GM21723 (cell line): ENCODE measurements at regions not wholly inside any gene's neighbourhood (a gene's known extent, or its start where the extent isn't known, plus 50 kb on each side); places are given as distances from the start of the nearest gene placed in this dataset.
"Not testable (repeated sequence)": the region's sequence is repeated elsewhere in the genome, so short reads cannot be mapped to it uniquely, and the experiment has no call there.

ENCODE experiments used
- ATAC-seq: cut with Tn5 transposase; IDR thresholded peaks from one replicate; pipeline ENCODE4 v1.9.1; 2021; ENCODE audit warnings: mild to moderate bottlenecking, moderate library complexity; ENCODE audit not compliant: unreplicated experiment

GRCh38 chr11:130526846-130527245 lies 78.4 kb downstream of the ADAMTS15 start:
- no peak for ATAC-seq

- no peak for ATAC-seq
Observed at GRCh38 chr11:130527636-130528297, 79.3 kb downstream of the ADAMTS15 start.

DNA sequence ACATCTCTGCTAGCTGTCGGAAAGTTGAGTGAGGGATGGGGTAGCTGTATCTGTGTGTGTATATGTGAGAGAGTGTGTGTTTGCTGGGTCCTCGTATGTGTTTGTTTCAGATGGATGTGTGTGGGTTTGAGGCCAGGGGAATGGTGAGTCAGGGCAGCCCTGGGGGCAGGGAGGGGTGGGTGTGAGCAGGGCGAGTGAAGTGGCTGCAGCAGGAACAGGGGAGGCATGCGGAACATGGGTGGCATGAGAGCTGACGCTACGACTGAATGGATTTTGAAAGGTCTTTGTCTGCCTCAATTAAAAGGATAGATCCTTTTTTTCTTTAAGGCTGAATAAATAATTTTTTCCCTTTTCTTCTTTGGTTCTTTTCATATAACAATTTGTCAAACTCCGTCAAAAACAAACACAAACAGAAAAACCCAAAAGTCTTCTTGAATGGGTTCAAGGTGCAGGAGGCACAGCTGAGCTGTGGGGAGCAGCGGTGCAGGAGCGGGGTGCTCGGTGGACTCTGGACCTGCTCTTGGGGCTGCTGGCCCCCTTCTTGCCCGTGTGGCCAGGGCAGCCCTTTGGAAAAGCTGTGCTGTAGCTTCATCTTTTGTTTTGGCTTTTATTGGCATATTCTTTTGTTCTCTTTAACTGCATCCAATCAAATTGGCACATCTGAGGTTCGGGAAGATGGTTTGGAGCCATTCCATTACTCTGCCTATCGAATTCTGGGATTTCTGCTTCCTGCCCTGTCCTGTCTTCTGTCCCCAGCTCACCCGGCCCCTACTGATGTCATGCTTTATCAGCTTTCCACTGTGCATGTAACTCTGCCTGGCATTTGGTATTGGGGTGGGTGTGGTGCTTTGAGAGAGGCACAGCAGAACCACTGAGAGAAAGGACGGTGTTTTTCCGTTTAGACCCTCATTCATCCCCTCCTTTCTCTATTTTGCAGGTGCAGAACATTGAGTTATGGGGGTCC lies 80.1 kb downstream of the ADAMTS15 start:
- ATAC-seq = no peak

GRCh38 chr11:130529366-130529765 lies 80.9 kb downstream of the ADAMTS15 start:
- no peak for ATAC-seq

DNA sequence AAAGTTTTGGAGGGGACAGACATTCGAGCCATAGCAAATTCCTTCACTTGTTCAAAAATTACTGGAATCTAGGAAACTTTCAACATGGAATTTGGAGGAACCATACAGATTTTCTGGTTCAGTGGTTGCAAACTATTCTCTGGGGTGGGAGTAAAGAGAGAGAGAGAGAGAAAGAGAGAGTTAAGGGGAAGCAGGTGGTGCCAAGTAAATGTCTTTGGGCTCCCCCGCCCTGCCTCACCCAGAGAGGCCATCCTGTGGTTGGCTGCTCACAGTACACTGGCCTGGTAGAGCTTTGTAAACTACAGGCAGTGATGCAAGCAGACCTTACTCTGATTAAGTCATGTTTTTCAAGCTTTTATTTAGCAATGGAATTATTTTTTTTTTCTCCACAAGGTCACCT lies 82.6 kb downstream of the ADAMTS15 start:
- ATAC-seq = no peak

- ATAC-seq = no peak
Observed at GRCh38 chr11:130533113-130533798, 84.8 kb downstream of the ADAMTS15 start.

GRCh38 chr11:130533871-130534270 lies 85.4 kb downstream of the ADAMTS15 start:
- ATAC-seq = no peak

GRCh38 chr11:130534551-130534950 lies 86.1 kb downstream of the ADAMTS15 start:
- no peak for ATAC-seq

GRCh38 chr11:130535520-130535919 lies 87.1 kb downstream of the ADAMTS15 start:
- no peak for ATAC-seq

DNA sequence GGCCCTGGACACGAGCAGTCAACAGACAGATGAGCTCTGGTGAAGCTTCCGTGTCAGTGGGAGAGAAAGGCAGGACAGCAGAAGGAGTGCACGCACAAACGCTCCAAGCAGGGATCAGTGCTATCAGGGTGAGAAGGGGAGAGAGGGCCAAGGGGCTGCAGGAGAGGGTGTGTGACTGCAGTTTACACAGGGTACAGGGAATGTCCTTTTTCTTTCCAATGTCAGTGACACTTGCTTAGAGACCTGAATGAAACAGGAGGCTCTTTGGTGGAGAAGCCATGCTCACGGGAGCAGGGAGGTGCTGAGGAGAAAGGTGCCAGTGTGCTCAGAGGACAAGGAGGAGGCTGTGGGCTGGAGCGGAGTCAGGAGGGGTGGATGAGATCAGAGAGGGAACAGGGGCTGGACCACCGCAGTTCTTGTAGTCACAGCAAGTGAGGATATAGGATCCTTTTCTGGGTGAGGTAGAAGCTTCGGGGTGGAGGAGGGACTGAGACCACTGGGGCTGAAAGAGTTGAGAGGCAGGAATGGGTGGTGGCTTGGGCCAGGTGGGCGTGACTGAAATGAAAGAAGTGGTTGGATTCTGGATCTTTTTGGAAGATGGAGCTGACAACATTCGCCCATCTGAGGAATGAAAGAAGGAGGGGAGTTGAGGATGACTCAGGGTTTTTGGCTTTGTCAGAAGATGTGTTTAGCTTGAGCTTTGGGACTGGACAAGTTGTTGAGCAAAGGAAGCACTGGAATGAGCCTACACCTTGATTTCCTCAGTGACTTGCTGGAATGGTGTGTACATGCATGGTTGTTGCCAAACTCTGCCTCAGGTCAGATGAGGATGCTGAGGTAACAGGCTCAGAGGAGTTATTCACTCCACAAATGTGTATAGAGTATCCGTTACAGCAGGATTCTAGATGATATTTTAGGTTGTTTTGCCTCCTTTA lies 87.9 kb downstream of the ADAMTS15 start:
- ATAC-seq = no peak

DNA sequence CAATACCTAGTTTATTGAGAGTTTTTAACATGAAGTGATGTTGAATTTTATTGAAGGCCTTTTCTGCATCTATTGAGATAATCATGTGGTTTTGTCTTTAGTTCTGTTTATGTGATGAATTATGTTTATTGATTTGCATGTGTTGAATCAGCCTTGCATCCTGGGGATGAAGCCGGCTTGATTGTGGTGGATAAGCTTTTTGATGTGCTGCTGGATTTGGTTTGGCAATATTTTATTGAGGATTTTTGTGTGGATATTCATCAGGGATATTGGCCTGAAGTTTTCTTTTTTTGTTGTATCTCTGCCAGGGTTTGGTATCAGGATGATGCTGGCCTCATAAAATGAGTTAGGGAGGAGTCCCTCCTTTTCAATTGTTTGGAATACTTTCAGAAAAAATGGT lies 91.2 kb downstream of the ADAMTS15 start:
- ATAC-seq = not testable (repeated sequence)

- no peak for ATAC-seq
Observed at GRCh38 chr11:130544266-130544665, 95.8 kb downstream of the ADAMTS15 start.

DNA sequence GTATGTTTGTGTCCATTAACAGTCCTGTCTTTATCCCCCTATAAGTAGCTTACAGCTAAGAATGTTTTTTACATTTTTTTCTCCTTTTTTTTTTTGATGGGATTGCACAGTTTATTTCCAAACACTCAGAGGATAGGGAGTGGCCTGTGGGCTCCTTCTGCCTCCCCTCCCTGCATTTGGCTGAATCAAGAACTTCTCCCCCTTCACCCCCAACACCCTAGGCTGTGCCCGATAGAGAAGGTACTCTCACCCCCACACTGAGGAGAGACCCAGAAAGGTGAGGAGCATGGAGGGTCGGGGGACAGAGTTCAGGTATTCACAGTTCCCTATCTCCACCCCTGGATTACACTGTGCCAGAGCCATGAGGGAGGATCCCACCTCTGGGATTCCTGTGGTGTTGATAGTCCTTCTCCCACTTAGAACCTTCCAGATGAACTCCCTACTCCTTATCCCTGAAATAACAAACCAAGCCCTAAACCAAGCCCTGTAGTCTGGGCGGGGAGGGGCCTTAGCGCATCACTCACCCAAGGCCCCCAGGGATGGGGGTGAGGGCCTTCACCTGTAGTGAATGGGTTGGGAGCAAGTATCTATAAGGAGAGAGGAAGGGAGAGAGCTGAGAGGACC lies 97.1 kb downstream of the ADAMTS15 start:
- ATAC-seq = no peak

DNA sequence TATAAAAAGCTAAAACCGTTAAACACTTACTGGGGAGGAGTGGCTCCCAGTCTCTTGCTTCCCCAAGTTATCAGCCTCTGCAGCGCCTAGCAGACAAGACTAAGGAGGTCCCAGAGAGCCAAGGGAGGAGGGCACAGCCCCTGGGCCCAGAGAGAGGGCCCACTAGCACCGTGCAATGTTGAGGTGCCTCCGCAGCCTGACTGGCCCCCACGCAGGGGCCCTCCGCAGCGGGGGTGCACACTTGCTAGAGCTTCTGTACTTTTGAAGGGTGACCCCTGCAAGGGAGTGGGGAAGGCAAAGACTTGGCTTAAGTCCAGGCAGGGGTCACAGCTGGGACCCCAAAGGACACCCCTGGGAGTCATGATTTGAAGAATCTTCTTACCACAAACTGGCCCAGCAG lies 98.0 kb downstream of the ADAMTS15 start:
- no peak for ATAC-seq

DNA sequence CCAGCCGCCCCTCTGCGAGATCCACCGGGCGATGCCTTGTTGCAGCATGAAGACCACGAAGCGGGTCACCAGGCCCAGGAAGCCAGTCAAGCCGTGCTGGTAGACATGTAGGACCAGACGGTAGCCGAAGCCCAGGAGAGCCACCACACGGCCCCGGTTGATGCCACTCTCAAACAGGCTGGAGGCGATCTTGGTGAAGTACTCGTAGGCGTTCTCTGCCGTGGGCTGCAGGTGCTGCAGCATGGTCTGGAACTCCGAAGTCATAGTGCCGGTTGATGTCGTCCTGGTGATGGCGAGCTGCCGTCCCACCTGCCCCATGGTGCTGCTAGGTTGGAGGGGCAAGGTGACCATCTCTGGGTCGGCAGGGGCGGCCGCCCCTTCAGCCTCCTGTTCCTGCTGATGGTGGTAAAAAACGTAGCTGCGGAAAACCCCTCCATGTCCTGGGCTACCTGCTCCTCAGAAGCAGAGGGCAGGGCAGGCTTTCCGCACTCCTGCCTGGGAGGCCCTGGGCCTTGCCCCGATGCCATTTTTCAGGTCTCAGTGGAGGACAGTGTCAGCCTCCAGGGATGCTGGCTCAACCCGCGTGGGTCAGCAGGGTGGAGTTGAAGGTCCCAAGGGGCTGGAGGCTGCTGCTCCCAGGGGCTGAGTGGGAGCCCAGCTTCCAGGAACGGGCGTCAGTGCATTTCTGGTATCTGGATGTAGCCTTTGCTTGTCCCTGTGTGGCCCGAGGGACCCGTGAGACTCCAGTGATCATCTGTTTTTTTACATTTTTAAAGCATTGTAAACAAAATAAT lies 98.7 kb downstream of the ADAMTS15 start:
- ATAC-seq = no peak

GRCh38 chr11:130547761-130548490 lies 99.5 kb downstream of the ADAMTS15 start:
- no peak for ATAC-seq

- no peak for ATAC-seq
Observed at GRCh38 chr11:130548491-130548833, 100.0 kb downstream of the ADAMTS15 start.

DNA sequence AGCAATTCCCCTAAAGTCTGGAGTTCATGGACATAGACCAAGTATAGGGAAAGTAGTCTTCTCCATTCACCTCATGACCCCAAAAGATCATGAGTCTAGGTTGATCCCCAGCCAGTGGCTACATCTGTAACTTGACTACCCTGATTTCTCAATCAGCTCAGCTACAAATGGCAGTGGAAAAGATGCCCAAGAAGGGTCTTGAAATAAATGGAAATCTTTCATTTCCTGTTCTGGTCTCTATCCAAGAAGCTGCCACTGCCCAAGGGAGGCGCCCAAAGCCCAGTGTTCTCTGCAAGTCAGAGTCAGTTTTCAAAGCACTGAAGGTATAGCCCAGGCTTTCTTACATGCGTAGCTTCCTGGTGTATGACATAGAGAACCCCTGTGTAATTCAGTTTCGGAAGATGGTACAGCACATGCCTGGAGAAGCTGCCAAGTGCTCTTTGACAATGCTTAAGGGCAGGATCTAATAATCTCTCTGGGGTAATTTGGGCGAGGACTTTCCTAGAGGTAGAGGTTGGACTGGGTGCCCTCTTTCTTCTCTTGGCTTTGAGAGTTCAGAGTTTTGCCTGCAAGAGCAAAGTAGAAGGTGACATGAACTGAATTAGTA lies 101.1 kb downstream of the ADAMTS15 start:
- no peak for ATAC-seq
